ENCODE measurements at regions not wholly inside any gene's neighbourhood (a gene's known extent, or its start where the extent isn't known, plus 50 kb on each side); places are given as distances from the start of the nearest gene placed in this dataset.

DNA sequence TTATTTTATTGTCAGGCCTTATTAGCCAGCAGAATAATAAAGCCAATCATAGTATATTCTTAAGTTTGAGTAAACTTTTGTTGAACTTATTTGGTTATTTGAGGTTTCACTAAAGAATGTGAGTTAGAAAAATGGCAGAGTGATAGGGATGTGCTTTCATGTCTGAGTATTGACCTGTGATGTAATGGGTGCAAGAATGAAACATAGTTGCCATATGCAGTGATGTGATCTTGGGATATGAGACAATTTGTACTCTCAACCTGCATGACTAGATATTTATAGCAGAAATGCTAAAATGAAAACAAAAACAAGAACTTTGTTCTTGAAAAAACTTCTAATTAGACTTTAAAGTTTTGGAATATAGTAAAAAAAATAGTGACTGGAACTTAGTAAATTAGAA lies 97.9 kb downstream of the DISP1 start:
- no peak for DNase-seq

DNA sequence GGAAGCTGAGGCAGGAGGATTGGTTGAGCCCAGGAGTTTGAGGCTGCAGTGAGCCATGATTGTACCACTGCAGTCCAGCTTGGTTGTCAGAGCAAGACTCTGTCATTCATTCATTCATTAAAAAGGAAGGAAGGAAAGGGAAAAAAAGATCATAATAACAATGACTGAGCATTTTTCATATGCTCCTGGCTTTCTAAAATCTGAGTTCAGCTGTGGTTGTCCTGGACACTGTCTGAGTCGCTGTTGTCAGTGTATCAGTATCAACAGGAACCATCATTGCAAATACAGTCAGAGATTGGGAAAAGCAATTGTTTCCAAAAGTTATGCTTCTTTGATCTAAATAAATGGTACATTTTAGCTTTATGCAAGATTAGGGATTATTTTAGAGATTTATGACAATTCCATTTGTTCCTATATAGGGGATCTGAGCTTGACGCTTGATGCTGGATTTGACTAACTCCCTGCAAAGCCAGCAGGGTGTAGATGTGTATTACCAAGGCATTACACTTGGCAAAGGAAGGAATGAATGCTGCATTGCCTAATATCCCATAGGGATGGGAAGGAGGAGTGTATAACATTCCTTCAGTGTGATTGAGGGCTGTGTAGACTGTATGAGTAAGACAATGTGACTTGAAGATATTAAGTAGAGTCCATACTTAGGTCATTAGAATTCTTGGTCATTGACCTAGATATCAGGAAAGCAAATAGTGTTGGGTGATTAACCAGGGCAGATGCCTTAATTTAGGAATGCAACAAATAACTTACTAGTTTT lies 100.2 kb downstream of the DISP1 start:
- no peak for DNase-seq

DNA sequence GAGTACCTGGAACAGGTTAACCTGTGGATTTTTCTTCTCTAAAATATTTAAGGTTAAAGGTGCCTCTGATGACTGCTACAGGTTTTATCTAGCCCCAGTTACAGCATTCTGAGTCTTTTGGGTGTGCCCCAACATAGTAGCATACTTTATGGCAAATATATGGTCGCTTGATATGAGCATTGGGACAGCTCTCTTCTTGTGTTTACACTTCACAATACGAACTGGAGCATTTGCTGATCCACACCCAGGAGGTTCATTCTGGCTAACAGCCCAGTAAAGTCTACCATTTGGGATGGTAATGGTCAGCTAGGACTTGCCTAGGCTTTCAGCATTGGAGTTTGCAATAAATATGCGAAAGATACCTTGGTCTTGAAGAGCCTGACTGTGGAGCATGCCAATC lies 101.3 kb downstream of the DISP1 start:
- DNase-seq = no peak

DNA sequence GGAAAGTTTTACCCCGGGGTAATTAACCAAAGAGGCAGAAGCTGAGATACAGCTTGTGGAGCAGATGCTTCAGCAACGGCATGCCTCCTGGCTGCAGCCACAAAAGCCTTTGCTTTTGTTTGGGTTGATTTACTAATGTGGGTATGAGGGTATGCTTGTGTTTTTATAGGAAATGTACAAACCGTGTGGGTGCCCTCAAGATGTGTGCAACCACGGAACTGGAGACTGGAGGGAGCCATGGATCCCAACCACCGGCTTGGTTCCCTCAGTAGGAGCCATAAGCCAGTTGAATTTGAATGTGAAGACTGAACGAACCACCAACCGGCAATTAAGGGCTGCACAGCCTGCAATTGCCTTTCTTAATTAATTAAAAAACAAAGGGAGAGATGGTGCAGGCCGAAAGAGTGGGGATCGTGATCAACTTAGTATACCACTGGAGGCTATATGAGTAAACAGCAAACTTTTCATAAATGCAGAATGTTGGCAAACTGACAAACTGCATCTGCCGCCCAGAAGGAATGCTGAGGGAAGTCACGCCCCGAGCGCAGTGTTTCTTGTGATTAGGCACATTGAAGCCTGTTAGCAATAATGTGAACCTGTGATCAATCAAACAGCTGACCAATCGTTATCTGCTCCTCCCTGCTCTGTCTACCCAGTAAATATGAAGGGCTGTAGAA lies 104.1 kb downstream of the DISP1 start:
- no peak for DNase-seq

DNA sequence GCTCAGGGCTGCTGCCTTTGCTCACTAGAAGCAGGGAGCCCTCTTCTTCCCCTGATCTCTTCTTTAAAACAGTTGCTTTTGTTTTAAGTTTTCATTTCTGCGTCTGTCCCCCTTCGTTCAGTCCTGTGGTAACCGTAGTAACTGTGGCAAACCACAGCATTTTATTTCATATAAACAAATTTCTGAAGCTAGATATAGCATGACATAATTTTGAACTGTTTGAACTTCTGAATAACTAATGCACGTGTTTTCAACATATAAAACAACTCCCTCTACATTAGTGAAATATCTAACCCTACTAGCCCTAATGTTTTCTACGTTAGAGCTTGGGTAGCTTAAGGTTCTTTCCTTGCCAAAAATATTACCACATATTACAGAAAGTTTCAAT lies 104.6 kb downstream of the DISP1 start:
- no peak for DNase-seq

DNA sequence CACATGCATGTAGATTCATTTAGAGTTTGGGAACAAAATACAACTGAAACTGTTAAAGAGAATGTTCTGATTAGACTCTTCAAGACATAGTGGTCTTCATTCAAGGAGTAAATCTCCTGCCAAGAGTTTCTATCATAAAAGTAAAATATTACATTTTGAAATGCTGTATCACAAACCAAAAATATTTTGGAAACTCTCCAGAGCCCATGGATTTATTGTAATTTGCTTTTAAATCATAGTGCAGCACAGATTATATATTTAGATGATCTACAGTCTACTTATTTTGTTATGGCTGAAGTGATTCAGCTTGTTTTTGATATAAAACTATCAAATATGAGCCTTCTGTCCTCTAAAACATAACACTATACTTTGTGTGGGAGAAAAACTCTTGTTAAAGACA lies 105.3 kb downstream of the DISP1 start:
- DNase-seq = no peak

DNA sequence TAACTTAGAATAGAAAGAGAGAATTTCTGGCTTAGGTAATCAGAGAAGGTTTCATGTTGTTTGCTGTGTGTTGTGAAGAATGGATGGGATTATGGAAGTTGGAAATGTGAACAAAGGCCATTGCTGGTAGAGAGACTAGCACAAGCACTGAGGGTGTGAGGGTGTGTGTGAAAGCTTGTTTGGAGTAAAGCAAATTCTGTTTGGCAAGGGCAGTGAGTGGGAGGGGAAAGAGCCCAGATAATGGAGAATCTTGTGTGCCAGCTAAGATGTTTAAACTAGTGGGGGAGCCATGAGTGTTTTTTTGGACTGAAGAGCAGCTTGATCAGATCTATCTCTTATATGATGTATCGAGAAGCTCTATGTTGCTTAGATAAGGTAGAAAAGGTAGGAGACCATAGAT lies 107.1 kb downstream of the DISP1 start:
- DNase-seq = no peak

DNA sequence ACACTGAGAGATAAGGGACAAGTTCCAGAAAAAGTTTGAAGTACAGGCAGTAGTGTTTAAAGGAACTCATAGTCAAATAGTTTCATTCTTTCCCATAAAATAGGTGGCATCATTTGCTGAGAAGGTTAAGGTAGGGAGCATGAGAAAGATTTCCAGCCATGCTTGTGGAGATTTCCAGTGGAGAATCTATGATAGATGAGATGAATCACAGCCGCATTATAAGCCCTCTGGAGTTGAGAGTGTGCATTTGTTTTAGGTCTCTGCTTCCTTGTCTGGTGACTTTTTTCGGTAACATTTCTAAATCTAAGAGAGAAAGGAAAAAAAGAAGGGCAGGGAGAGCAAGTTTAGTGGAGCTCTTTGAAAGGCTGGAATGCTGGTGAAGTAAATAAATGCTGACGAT lies 108.7 kb downstream of the DISP1 start:
- no peak for DNase-seq

DNA sequence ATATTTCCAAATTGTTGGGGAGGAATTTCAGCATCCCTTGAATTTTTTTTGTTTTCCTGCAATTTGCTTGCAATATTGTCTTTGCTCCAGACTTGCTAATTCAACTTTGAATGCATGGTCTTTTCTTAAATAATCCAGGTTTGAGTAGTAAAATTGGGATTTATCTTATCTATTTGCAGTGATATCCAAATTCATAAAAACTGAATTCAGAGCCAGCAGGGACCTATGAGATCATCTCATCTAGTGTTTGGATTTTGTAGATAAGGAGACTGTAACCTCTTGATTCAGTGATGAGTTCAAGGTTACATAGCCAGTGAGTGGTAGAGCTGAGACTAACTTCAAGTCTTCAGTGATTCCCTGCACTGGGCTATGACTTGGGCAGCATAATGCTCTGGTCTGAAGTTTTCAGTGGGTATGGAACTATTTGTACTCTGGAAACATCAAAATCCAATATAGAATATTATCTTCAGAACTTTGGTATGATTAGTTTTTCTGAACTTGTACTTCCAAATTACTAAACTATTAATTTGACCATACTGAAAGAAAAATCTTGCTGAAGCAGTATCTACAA lies 109.4 kb downstream of the DISP1 start:
- no peak for DNase-seq

DNA sequence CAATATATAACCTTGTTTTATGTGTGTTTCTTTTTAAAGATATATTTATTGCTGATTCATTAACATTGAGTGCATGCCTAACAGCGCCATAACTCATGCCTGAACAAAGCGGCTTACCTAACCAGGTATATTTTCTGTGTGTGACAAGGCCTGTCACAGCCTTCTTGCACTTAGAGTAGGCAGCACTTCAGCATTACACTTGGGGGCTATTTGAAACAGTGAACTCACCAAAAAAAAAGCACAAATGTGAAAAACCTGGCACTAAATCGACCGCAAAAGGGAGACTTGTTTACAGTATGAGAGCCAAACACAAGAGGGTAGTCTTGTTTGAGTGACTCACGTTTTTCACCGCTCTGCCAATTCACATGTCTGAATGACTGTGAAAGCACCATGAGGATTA lies 111.7 kb downstream of the DISP1 start:
- DNase-seq = no peak

DNA sequence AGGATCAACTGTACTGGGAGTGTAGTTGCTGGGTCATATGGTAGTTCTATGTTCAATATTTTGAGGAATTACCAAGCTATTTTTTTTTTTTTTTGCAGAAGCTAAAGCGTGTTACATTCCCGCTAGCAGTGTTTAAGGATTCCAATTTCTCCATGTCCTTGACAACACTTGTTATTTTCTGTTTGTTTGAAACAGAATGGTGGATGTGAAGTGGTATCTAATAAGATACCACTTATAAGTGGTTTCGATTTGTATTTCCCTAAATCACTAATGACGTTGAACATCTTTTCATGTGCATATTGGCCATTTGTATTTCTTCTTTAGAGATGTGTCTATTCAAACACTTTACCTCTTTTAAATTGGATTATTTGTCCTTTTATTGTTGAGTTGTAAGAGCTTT lies 112.2 kb downstream of the DISP1 start:
- no peak for DNase-seq

DNA sequence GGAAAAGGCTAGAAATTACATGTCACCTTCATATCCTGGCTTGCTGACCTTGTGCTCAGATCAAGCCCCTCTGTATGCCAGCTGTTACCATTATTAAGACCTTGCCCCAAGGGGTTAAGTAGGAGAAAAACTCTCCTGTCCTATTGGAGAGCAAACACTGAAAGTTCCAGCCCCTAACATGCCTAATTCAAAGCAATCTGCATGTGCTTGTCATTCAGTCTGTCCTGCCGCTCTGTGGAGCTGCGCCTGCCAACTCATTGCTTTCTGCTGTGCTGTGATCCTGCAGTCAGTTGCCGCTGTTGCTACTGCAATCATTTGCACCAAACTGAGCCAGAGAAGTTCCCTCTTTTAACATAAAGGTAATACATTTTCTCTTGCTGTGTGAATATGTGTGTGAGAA lies 113.4 kb downstream of the DISP1 start:
- DNase-seq = no peak

DNA sequence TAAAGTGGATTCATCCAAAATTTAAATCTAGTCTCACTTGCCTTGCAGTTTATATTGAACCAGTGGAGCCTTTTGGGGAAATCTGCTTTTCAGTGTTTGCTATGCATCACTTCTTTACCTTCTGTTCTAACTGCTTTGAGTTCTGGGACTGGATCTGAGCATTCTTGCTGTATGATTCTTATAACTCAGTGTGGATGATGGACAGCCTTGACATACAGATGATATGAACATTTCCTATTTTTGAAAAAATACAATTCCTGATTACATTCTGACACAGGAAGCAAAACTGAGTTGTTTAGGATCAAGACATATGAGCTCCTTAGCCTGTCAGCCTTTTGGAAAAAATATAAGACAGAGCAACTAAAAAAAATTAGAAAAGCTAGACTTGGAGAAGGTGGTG lies 115.2 kb downstream of the DISP1 start:
- DNase-seq = no peak

DNA sequence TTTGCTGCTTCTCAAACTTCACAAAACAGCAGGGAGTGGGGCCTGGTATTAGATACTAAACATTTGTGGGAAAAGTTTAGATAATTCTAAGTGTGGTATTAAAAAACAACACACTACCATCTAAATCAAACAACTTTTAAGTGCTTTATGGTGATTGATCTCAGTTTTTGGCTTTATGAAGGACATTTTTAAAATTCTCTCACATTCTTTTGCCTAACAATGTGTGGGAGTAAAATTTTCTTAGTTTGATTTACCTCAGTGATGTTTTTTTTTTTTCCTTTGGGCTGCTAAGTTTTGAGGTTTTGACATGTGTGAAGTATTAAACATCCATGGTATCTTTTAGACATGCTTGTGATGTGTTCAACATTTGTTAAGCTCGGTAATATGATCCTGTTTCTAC lies 116.2 kb downstream of the DISP1 start:
- no peak for DNase-seq

DNA sequence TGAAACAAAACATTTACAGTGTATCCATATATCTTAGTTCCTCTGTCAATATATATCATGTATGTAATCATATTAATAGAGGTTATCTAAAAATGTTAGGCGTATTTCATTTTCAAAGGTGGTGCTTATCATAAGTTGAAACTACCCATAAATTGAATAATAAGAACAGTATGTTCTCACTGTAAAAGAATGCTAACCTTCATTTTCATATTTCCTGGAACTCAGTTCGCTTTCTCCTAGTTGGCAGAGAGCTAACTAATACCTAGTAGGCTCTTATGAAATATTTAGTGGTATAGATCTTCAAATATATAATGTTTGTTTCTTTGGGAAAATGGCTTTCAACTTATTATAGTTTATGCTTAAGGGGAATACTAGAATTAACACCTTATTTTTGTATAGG lies 118.4 kb downstream of the DISP1 start:
- no peak for DNase-seq

DNA sequence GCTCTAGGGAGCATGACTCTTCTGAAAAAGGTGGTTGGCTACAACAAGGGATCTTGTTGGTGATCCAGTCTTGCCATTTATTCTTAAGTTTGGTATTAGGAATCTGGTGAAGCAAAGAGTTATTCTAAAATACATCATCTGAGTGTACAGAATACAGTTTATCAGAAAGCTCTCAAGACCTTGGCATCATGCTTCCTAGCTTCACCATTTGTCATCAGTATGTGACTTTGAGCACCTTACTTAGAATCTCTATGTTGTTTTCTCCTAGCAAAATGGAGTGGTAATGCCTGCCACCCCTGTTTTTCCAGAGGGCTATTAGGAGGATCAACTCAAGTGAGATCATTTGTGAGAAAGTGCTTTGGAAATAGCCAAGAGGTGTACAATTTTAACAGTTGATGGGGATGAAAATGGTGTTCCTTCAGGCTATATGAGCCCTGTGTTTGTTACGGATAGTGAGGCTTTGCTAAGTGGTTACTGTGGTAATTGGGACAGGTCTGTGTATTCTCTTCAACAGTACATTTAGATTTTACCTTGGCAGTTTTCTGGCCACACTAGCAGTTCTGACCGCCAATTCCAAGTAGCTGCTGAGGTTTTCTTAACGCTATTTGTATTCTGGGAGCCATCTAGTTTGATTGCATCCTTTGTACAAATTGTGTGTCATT lies 120.5 kb downstream of the DISP1 start:
- DNase-seq = no peak

DNA sequence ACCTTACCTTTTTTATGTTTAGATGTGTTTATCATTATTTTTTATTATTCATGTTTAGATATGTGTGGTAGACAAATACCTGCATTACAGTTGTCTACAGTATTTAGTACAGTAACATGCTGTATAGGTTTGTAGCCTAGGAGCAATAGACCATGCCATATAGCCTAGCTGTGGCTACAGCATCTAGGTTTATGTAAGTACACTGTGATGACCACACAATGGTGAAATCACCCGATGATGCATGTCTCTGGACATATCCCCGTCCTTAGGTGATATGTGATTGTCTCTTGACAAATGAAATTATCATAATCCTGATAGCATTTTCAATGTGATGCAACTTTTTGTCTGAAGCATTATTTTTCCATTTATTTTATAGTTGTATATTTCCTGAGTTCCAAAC lies 121.2 kb downstream of the DISP1 start:
- DNase-seq = no peak

DNA sequence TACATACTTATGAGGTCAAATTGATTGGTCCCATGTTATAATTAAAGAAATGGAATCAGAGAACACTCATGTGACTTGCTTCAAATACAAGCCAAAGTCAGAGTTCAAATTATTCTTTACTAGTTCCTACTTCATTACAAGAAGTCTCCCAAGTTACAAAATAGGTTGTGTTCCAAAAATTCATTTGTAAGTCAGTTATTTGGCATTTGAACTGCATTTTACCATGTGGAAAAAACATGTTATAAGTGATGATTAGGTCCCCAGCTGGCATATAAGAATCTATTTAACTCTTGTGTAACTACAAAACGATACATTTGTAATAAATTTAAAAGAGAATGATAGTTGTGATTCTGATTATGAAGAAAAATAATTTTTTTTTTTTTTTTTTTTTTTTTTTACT lies 124.1 kb downstream of the DISP1 start:
- no peak for DNase-seq

DNA sequence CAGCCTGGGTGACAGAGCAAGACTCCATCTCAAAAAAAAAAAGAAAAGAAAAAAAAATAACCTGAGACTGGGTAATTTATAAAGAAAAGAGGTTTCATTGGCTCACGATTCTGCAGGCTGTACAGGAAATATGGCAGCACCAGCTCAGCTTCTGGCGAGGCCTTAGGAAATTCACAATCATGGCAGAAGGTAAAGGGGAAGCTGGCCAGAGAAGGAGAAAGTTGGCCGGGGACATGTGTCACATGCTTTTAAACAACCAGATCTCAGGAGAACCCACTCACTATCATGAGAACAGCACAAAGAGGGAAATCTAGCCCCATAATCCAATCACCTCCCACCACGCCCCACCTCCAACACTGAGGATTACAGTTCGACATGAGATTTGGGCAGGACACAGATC lies 125.3 kb downstream of the DISP1 start:
- no peak for DNase-seq

DNA sequence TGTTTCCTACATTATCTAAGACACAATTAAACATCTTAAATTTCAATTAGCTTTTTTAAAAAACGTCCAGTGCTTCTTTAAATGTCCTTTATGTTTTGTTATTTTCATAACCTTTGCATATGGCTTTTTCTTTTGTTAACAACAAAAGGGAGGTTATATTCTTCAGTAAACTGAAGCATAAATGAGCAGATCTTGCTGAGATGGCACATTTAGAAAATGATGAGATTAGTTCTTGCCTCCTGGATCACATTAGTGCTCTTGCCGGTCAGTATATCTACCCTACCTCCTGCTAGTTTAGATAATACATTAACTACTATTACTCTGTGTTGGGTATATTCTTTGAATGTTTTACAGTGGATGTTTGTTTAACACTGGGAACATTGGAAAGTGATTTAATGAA lies 126.1 kb downstream of the DISP1 start:
- no peak for DNase-seq

DNA sequence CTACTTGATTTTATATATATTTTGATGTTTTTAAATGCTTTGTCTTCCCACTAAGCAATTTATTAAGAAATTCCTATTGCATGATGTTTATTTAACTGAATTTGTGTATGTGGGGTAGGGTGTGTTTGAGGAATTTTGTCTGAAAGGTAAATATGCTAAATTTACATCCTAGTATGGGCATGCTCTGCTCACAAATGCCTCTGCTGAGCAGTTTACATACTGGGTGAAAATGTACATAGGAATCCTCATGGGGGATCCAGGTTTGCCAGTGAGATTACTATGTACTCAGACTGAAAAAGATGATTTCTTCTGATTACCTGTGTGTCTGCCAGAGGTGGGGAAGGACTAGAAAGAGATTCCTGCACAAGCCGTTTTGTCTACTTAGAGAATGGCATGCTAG lies 126.6 kb downstream of the DISP1 start:
- DNase-seq = no peak

DNA sequence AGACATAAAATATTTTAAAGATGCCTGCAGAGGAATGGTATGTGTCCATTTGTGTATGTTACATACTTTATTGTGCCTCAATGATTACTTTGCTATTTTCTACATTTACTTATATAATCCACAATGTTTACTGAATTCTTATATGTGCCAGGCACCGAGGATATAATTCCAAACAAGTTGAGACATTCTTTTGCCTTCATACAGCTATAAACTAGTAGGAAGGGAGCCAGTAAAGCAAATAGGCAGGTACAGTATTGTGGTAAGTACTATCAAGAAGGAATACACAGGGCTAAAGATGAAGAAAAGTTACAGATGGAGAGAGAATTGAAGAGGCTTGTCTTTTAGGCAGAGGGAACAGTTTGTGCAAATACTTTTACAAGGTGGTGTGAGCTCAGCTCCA lies 131.6 kb downstream of the DISP1 start:
- DNase-seq = no peak

DNA sequence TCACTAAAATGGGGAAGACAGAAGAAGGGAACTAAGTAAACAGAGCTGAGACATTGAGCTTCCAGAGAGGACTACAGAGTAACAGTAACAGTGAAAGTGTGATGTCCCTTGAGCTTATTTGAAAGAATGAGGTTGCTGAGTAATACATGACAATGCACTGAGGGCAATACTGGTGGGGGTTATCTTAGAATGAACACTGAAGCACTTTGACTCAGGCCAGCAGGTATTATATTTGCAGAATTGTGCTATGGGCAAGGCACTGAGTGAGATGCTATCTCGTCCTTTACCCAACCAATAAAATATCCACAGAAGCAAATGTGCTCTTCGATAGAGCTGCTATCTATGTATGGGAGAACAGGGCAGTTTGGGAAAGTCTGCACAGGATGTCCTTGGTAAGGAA lies 133.2 kb downstream of the DISP1 start:
- DNase-seq = no peak

DNA sequence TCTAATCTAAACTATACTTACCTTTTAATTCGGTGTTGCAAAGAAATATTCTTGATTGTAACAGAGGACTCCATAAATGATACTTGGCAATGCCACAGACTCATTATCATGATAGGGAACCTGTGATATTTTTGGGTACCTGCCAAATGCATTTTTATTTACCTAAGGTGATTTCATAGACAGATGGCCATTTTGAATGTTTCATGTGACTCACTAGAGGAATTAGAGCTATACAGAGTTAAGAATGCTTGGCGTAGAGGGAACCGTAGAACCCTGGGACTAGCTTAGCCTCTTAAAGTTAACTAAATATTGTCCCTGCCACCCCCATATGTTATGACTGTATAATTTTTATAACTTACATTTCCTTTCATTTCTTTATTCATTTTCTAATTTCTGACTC lies 136.1 kb downstream of the DISP1 start:
- no peak for DNase-seq
